SK-N-SH (cell line): ENCODE measurements at regions not wholly inside any gene's neighbourhood (a gene's known extent, or its start where the extent isn't known, plus 50 kb on each side); places are given as distances from the start of the nearest gene placed in this dataset.
A peak's percentile ranks its signal among the peaks of the same experiment; 100 is the strongest.

Experiments used
- CTCF ChIA-PET: fragments of 300-600, 350-600 bp; formaldehyde crosslinking; extraction: SDS; loops from one replicate; lab custom pipeline; 2021; lab: Yijun Ruan, JAX
- POLR2A ChIA-PET: fragments of 350-600 bp; sonication (Branson Sonifier 250); formaldehyde crosslinking; extraction: SDS; loops from one replicate; lab custom pipeline; 2020; ENCODE audit warnings: antibody characterized with exemption, inconsistent platforms; lab: Yijun Ruan, JAX
- DNase-seq: peaks from one replicate; pipeline ENCODE4 v3.0.0; 2012
- H2AFZ ChIP-seq: fragments of 200-600 bp; sonication (generic); 2 replicates; pipeline ENCODE4 v1.8.1; 2016; ENCODE audit warnings: antibody characterized with exemption, mild to moderate bottlenecking, low read depth
- H3F3A ChIP-seq: fragments of 200-600 bp; sonication (generic); replicated peaks from 2 replicates; pipeline ENCODE3; 2016; ENCODE audit warnings: antibody characterized with exemption, mild to moderate bottlenecking; ENCODE audit not compliant: insufficient read depth
- H3K27ac ChIP-seq, 2 experiments: fragments of 200-500 bp in 1 of 2; fragments of 200-600 bp in 1 of 2; sonication (Bioruptor generic) in 1 of 2; sonication (generic), shearing (Covaris generic) in 1 of 2; 2 replicates each; pipeline versions ENCODE4 v1.5.1 to v1.6.1; 2014 to 2016; ENCODE audit warnings: low read depth in 2 of 2, inconsistent platforms in 1 of 2, low read length in 1 of 2, mild to moderate bottlenecking in 1 of 2, mixed read lengths in 1 of 2
- H3K27me3 ChIP-seq: fragments of 200-600 bp; sonication (generic), shearing (Covaris generic); 2 replicates; pipeline ENCODE4 v1.6.1; 2016; ENCODE audit warnings: mixed run types; ENCODE audit not compliant: insufficient read depth
- H3K36me3 ChIP-seq, 2 experiments: fragments of 200-500 bp in 1 of 2; fragments of 200-600 bp in 1 of 2; sonication (Bioruptor generic) in 1 of 2; sonication (generic) in 1 of 2; replicated peaks in 1 of 2; 2 replicates each; pipeline versions ENCODE3 to v1.5.1; 2014 to 2016; ENCODE audit warnings: low read length in 1 of 2, mild to moderate bottlenecking in 1 of 2; ENCODE audit not compliant: insufficient read depth in 2 of 2, control insufficient read depth in 1 of 2
- H3K4me1 ChIP-seq, 2 experiments: fragments of 200-500 bp in 1 of 2; fragments of 200-600 bp in 1 of 2; sonication (Bioruptor generic) in 1 of 2; sonication (generic), shearing (Covaris generic) in 1 of 2; 2 replicates each; pipeline versions ENCODE4 v1.5.1 to v1.6.1; 2014 to 2016; ENCODE audit warnings: low read depth in 1 of 2, low read length in 1 of 2, mixed run types in 1 of 2; ENCODE audit not compliant: insufficient read depth in 2 of 2, control insufficient read depth in 1 of 2
- H3K4me2 ChIP-seq: fragments of 200-600 bp; sonication (generic), shearing (Covaris generic); 2 replicates; pipeline ENCODE4 v1.6.1; 2017; ENCODE audit warnings: mixed run types
- H3K4me3 ChIP-seq, 2 experiments: fragments of 200-500 bp in 1 of 2; fragments of 200-600 bp in 1 of 2; sonication (Bioruptor generic) in 1 of 2; sonication (generic), shearing (Covaris generic) in 1 of 2; 2 replicates each; pipeline versions ENCODE4 v1.5.1 to v1.8.1; 2014 to 2016; ENCODE audit warnings: low read depth in 2 of 2, inconsistent platforms in 1 of 2, low read length in 1 of 2, mild to moderate bottlenecking in 1 of 2, mixed read lengths in 1 of 2, moderate library complexity in 1 of 2
- H3K79me2 ChIP-seq: fragments of 200-600 bp; sonication (generic); 2 replicates; pipeline ENCODE4 v1.8.1; 2017; ENCODE audit warnings: mild to moderate bottlenecking; ENCODE audit not compliant: insufficient read depth
- H3K9ac ChIP-seq: fragments of 200-600 bp; sonication (generic); 2 replicates; pipeline ENCODE4 v1.6.1; 2017; ENCODE audit warnings: mixed run types
- H3K9me2 ChIP-seq: fragments of 200-600 bp; sonication (generic); 2 replicates; pipeline ENCODE4 v1.6.1; 2017; ENCODE audit warnings: mixed run types
- H3K9me3 ChIP-seq: fragments of 200-600 bp; sonication (generic); 2 replicates; pipeline ENCODE4 v1.6.1; 2017; ENCODE audit warnings: mixed run types, mild to moderate bottlenecking, moderate library complexity
- H4K20me1 ChIP-seq: fragments of 200-600 bp; sonication (generic); 2 replicates; pipeline ENCODE4 v1.6.1; 2017; ENCODE audit warnings: mild to moderate bottlenecking, mixed run types; ENCODE audit not compliant: insufficient read depth
- EP300 ChIP-seq, 2 experiments: IDR thresholded peaks; 2 replicates each; pipeline versions ENCODE4 v1.4.0 to v1.6.1; 2012; ENCODE audit warnings: borderline replicate concordance in 1 of 2, low read depth in 1 of 2, low read length in 1 of 2
- FOXM1 ChIP-seq: IDR thresholded peaks from 2 replicates; pipeline ENCODE4 v1.4.0; 2012; ENCODE audit warnings: low read depth, mild to moderate bottlenecking
- MXI1 ChIP-seq: IDR thresholded peaks from 2 replicates; pipeline ENCODE4 v1.6.1; 2012; ENCODE audit warnings: mild to moderate bottlenecking, low read depth, low read length, improper control_type of control experiment
- NFIC ChIP-seq: IDR thresholded peaks from 2 replicates; pipeline ENCODE4 v1.4.0; 2012; ENCODE audit warnings: borderline replicate concordance
- NRF1 ChIP-seq: IDR thresholded peaks from 2 replicates; pipeline ENCODE4 v1.6.1; 2012; ENCODE audit warnings: low read depth, mild to moderate bottlenecking, low read length
- POLR2AphosphoS5 ChIP-seq: IDR thresholded peaks from 2 replicates; pipeline ENCODE4 v1.6.1; 2012; ENCODE audit warnings: low read depth, low read length
- RAD21 ChIP-seq: IDR thresholded peaks from 2 replicates; pipeline ENCODE4 v1.6.1; 2012; ENCODE audit warnings: mild to moderate bottlenecking, low read length
- RCOR1 ChIP-seq: fragments of 150-350 bp; IDR thresholded peaks from 2 replicates; pipeline ENCODE4 v1.6.1; 2017; ENCODE audit warnings: antibody characterized with exemption, low read length
- RFX5 ChIP-seq: IDR thresholded peaks from 2 replicates; pipeline ENCODE4 v1.6.1; 2012; ENCODE audit warnings: mild to moderate bottlenecking, improper control_type of control experiment, low read length
- SIN3A ChIP-seq: IDR thresholded peaks from 2 replicates; pipeline ENCODE4 v1.6.1; 2012; ENCODE audit warnings: low read depth, mild to moderate bottlenecking, low read length, moderate library complexity, borderline replicate concordance
- TAF1 ChIP-seq: IDR thresholded peaks from 2 replicates; pipeline ENCODE4 v1.6.1; 2012; ENCODE audit warnings: low read depth, mild to moderate bottlenecking, low read length, moderate library complexity, borderline replicate concordance
- TCF12 ChIP-seq: IDR thresholded peaks from 2 replicates; pipeline ENCODE4 v1.4.0; 2012
- TEAD4 ChIP-seq: IDR thresholded peaks from 2 replicates; pipeline ENCODE4 v1.4.0; 2012; ENCODE audit warnings: mild to moderate bottlenecking, borderline replicate concordance; ENCODE audit not compliant: insufficient read depth
- TF ChIP-seq, protein P1 (sequence below): IDR thresholded peaks from 2 replicates; pipeline ENCODE4; 2012
- TF ChIP-seq, protein P2 (sequence below): IDR thresholded peaks from 2 replicates; pipeline ENCODE4 v1.4.0; 2012; ENCODE audit warnings: low read depth
- TF ChIP-seq, protein P3 (sequence below): fragments of 150-350 bp; IDR thresholded peaks from 2 replicates; pipeline ENCODE4 v1.6.1; 2017; ENCODE audit warnings: antibody characterized with exemption, low read length, low read depth, borderline replicate concordance
- TF ChIP-seq, protein P4 (sequence below): IDR thresholded peaks from 2 replicates; pipeline ENCODE4 v1.6.1; 2012; ENCODE audit warnings: mild to moderate bottlenecking, low read depth, low read length, moderate library complexity
- TF ChIP-seq, protein P5 (sequence below): fragments of 200-600 bp; sonication (generic); IDR thresholded peaks from 2 replicates; pipeline ENCODE4 v1.6.1; 2017; ENCODE audit warnings: antibody characterized with exemption, mild to moderate bottlenecking, moderate library complexity

DNA sequence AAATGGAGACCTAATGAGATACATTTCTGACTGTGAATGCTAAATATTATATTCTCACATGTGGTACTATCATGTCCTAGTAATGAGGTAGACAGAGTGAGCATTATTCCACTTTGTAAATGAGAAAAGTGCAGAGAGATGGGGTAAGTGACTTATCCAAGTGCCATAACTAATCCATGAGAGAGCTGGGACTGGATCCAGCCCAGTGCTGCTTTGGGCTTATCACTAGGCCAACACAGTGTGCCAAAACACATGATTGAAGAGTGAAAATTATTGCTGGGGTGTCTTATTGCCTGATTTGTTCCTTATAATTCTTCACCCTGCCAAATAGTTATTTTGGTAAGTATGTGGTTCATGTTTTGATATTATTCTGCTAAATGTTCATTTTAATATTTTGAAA is 442.2 kb upstream of the GRAMD2B start:
- Histone ChIP-seq H3K27ac (peak overlapping the region in 1 of 2 experiments; percentile 60; a peak in 1 of 4 replicates), H3F3A (no peaks in the 10 kb centered on the region), H3K4me1 (peaks cover 0 to 6% of the 10 kb centered on the region in 2 experiments; a peak in 2 of 4 replicates), H3K9me3 (no peaks in the 10 kb centered on the region), H3K9me2 (no peaks in the 10 kb centered on the region), H3K4me2 (no peak overlapping the region), H3K36me3 (no peaks in the 10 kb centered on the region)
- no peak for DNase-seq
- POLR2A ChIA-PET: no interaction called here
- no peak for TF ChIP-seq RFX5
- no peak for TF ChIP-seq FOXM1
- no peak for TF ChIP-seq RAD21
- TF ChIP-seq POLR2AphosphoS5: no peak
- no peak for TF ChIP-seq RCOR1
- TF ChIP-seq, protein P1, sequence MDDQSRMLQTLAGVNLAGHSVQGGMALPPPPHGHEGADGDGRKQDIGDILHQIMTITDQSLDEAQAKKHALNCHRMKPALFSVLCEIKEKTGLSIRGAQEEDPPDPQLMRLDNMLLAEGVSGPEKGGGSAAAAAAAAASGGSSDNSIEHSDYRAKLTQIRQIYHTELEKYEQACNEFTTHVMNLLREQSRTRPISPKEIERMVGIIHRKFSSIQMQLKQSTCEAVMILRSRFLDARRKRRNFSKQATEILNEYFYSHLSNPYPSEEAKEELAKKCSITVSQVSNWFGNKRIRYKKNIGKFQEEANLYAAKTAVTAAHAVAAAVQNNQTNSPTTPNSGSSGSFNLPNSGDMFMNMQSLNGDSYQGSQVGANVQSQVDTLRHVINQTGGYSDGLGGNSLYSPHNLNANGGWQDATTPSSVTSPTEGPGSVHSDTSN: no peak
- no peak for TF ChIP-seq TAF1
- TF ChIP-seq MXI1: no peak
- TF ChIP-seq NRF1: no peak
- TF ChIP-seq SIN3A: no peak
- TF ChIP-seq NFIC: no peak
- TF ChIP-seq, protein P2, sequence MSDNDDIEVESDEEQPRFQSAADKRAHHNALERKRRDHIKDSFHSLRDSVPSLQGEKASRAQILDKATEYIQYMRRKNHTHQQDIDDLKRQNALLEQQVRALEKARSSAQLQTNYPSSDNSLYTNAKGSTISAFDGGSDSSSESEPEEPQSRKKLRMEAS: no peak
- no peak for TF ChIP-seq EP300 (IDR thresholded peaks at IDR 0.05; ENCODE audit: borderline replicate concordance in 1 of 2, low read depth in 1 of 2, low read length in 1 of 2)
- TF ChIP-seq, protein P3, sequence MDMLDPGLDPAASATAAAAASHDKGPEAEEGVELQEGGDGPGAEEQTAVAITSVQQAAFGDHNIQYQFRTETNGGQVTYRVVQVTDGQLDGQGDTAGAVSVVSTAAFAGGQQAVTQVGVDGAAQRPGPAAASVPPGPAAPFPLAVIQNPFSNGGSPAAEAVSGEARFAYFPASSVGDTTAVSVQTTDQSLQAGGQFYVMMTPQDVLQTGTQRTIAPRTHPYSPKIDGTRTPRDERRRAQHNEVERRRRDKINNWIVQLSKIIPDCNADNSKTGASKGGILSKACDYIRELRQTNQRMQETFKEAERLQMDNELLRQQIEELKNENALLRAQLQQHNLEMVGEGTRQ: no peak
- TF ChIP-seq, protein P4, sequence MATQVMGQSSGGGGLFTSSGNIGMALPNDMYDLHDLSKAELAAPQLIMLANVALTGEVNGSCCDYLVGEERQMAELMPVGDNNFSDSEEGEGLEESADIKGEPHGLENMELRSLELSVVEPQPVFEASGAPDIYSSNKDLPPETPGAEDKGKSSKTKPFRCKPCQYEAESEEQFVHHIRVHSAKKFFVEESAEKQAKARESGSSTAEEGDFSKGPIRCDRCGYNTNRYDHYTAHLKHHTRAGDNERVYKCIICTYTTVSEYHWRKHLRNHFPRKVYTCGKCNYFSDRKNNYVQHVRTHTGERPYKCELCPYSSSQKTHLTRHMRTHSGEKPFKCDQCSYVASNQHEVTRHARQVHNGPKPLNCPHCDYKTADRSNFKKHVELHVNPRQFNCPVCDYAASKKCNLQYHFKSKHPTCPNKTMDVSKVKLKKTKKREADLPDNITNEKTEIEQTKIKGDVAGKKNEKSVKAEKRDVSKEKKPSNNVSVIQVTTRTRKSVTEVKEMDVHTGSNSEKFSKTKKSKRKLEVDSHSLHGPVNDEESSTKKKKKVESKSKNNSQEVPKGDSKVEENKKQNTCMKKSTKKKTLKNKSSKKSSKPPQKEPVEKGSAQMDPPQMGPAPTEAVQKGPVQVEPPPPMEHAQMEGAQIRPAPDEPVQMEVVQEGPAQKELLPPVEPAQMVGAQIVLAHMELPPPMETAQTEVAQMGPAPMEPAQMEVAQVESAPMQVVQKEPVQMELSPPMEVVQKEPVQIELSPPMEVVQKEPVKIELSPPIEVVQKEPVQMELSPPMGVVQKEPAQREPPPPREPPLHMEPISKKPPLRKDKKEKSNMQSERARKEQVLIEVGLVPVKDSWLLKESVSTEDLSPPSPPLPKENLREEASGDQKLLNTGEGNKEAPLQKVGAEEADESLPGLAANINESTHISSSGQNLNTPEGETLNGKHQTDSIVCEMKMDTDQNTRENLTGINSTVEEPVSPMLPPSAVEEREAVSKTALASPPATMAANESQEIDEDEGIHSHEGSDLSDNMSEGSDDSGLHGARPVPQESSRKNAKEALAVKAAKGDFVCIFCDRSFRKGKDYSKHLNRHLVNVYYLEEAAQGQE: no peak
- TF ChIP-seq, protein P5, sequence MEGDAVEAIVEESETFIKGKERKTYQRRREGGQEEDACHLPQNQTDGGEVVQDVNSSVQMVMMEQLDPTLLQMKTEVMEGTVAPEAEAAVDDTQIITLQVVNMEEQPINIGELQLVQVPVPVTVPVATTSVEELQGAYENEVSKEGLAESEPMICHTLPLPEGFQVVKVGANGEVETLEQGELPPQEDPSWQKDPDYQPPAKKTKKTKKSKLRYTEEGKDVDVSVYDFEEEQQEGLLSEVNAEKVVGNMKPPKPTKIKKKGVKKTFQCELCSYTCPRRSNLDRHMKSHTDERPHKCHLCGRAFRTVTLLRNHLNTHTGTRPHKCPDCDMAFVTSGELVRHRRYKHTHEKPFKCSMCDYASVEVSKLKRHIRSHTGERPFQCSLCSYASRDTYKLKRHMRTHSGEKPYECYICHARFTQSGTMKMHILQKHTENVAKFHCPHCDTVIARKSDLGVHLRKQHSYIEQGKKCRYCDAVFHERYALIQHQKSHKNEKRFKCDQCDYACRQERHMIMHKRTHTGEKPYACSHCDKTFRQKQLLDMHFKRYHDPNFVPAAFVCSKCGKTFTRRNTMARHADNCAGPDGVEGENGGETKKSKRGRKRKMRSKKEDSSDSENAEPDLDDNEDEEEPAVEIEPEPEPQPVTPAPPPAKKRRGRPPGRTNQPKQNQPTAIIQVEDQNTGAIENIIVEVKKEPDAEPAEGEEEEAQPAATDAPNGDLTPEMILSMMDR: no peak
- no peak for TF ChIP-seq TCF12
- no peak for TF ChIP-seq TEAD4
- TF ChIP-seq, all 33 proteins: peak for 0
- Histone ChIP-seq H3K79me2 (no peaks in the 10 kb centered on the region), H3K9ac (no peak overlapping the region), H3K27me3 (no peaks in the 10 kb centered on the region), H2AFZ (no peak overlapping the region), H4K20me1 (no peaks in the 10 kb centered on the region), H3K4me3 (no peak overlapping the region)
- CTCF ChIA-PET: interaction anchor here (0.9 kb wide), 1 partner anchor 28 kb away, joined by 4 read pairs; no protein-coding TSS in a partner anchor
